ENCODE measurements at regions not wholly inside any gene's neighbourhood (a gene's known extent, or its start where the extent isn't known, plus 50 kb on each side); places are given as distances from the start of the nearest gene placed in this dataset.

DNA sequence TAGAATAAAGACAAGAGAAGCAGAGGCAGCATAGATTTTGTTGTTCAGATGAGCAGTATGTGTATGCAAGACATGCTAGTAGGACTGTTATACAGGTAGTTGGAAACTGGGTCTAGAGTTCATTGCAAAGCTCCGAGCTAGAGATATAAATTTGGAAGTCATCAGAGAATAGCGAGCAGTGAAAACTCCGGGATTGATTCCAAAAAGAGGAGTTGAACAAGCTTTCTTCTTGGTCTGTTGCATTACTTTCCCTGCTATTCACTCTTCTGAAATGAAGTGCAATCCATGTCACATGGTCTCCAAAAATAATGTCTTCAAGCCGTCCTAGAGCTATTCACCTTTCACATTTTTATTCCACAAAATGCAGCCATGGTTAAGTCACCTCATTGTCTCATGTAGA, 67.9 kb upstream of the ZNF462 start:
- DNase-seq: no peak

GRCh38 chr9:106796771-106797170, 66.2 kb upstream of the ZNF462 start:
- DNase-seq: no peak

DNA sequence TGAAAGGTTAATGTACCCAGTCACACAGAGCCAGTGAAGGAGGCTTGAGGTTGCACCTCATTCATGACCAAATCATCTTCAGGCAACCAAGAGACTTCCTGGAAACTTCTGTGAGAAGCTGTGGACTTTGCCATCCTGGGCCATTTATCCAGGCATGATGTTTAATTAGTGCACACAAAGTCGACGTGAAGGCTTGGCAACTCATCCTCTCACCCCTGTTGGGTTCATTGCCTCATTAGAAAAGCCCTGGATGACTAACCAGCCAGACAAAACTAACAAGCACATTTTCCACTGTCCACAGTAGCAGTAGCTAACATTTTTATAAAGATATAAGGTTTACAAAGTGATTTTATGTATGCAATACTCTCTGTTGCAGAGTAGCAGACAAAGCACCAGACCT, 65.7 kb upstream of the ZNF462 start:
- no peak for DNase-seq

- no peak for DNase-seq
These were observed 64.8 kb upstream of the ZNF462 start for GRCh38 chr9:106798016-106798799.

- DNase-seq: no peak
These were observed 63.8 kb upstream of the ZNF462 start for GRCh38 chr9:106799152-106799551.

- DNase-seq: no peak
These were observed 62.2 kb upstream of the ZNF462 start for GRCh38 chr9:106800701-106801270.

DNA sequence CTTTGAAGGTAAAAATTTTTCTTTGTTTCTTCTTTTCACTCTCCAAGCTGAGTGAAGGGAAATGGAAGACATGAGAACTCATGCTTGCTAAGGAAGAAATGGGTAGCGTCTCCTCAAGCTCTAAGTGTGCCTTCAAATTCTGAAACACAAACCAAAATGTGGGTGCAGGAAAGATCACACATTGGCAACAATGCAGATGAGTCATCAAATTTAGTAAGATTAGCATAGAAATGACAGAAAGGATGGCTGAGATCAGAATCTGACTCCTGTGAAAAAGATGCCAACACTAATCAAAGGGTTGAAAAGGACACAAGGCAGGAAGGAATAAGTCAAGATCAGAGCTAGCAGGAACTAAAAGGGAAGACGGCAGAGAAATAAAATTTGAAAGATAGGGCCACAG, 61.1 kb upstream of the ZNF462 start:
- DNase-seq: no peak
